T-cell (primary cell): ENCODE measurements at regions not wholly inside any gene's neighbourhood (a gene's known extent, or its start where the extent isn't known, plus 50 kb on each side); places are given as distances from the start of the nearest gene placed in this dataset.
"Not testable (repeated sequence)": the region's sequence is repeated elsewhere in the genome, so short reads cannot be mapped to it uniquely, and the experiment has no call there.

Experiments
- ATAC-seq, 4 experiments: fragments of 200-7000 bp in 3 of 4; fragments of 150-1000 bp in 1 of 4; cut with Tn5 transposase; replicated peaks in 1 of 4; 1 replicate in 3 of 4; 2 replicates in 1 of 4; pipeline ENCODE4 v1.10.0; 2021; ENCODE audit warnings: moderate library complexity in 3 of 4, mild to moderate bottlenecking in 2 of 4, moderate number of reproducible peaks in 1 of 4
- CTCF ChIA-PET, 2 donors: fragments of 300-600 bp; sonication (Branson Sonifier 250); formaldehyde crosslinking; loops; one replicate each; lab custom pipeline; 2022; ENCODE audit warnings: antibody characterized with exemption in 2 of 2; lab: Charles Lee
- POLR2A ChIA-PET, 2 donors: fragments of 300-600 bp; sonication (Branson Sonifier 250); formaldehyde crosslinking; loops; one replicate each; lab custom pipeline; 2022; ENCODE audit warnings: antibody characterized with exemption in 2 of 2; lab: Charles Lee
- DNase-seq, 35 experiments: peaks; one replicate each; pipeline versions ENCODE4 v3.0.0 to v3.0.0-alpha.2; 2013 to 2023
- H3K27ac ChIP-seq: one replicate; pipeline ENCODE4 v1.5.1; 2013; ENCODE audit warnings: low read length
- H3K27me3 ChIP-seq, 2 experiments: replicated peaks in 1 of 2; 1 replicate in 1 of 2; 2 replicates in 1 of 2; pipeline versions ENCODE4 v1.6.1 to v1.7.0; 2013; ENCODE audit warnings: low read length in 1 of 2, mixed read lengths in 1 of 2; ENCODE audit not compliant: control insufficient read depth in 2 of 2, insufficient read depth in 2 of 2; ENCODE audit errors: extremely low read depth in 1 of 2
- H3K36me3 ChIP-seq, 2 donors: 1 replicate in 1 of 2; 2 replicates in 1 of 2; pipeline versions ENCODE4 v1.6.1 to v1.7.0; 2013; ENCODE audit warnings: low read length in 1 of 2; ENCODE audit not compliant: control insufficient read depth in 2 of 2, insufficient read depth in 1 of 2; ENCODE audit errors: extremely low read depth in 1 of 2
- H3K4me1 ChIP-seq, 2 experiments: 1 replicate in 1 of 2; 2 replicates in 1 of 2; pipeline versions ENCODE4 v1.6.1 to v1.7.0; 2013; ENCODE audit warnings: low read length in 2 of 2, mixed read lengths in 1 of 2; ENCODE audit not compliant: insufficient read depth in 2 of 2, control insufficient read depth in 1 of 2; ENCODE audit errors: extremely low read depth in 1 of 2
- H3K4me3 ChIP-seq, 2 donors: 1 replicate in 1 of 2; 2 replicates in 1 of 2; pipeline versions ENCODE4 v1.5.1 to v1.7.0; 2013; ENCODE audit warnings: mild to moderate bottlenecking in 2 of 2, low read length in 1 of 2, moderate library complexity in 1 of 2; ENCODE audit not compliant: control insufficient read depth in 1 of 2; ENCODE audit errors: extremely low read depth in 1 of 2
- H3K9me3 ChIP-seq: 2 replicates; pipeline ENCODE4 v1.7.0; 2013
- H3K27ac Mint-ChIP-seq, 2 donors: one replicate each; pipeline ENCODE4 v1.8.0; 2020 to 2021; ENCODE audit warnings: mild to moderate bottlenecking in 2 of 2, mixed read lengths in 2 of 2
- H3K27me3 Mint-ChIP-seq, 2 donors: one replicate each; pipeline ENCODE4 v1.8.0; 2021 to 2022; ENCODE audit warnings: mixed read lengths in 2 of 2
- H3K36me3 Mint-ChIP-seq: one replicate; pipeline ENCODE4 v1.8.0; 2021; ENCODE audit warnings: mixed read lengths
- H3K4me1 Mint-ChIP-seq, 3 donors: one replicate each; pipeline ENCODE4 v1.8.0; 2020 to 2022; ENCODE audit warnings: mixed read lengths in 3 of 3, mild to moderate bottlenecking in 1 of 3
- H3K4me3 Mint-ChIP-seq, 3 donors: one replicate each; pipeline ENCODE4 v1.8.0; 2020 to 2022; ENCODE audit warnings: mild to moderate bottlenecking in 3 of 3, mixed read lengths in 3 of 3, moderate library complexity in 3 of 3
- H3K9me3 Mint-ChIP-seq, 3 donors: one replicate each; pipeline ENCODE4 v1.8.0; 2020 to 2022; ENCODE audit warnings: mixed read lengths in 3 of 3
- WGBS: methylation state at CpG from one replicate; pipeline ENCODE4 v1.1.5; 2013; ENCODE audit warnings: missing lambda C conversion rate; ENCODE audit not compliant: insufficient coverage; 5-methylcytosine and 5-hydroxymethylcytosine counted together

DNA sequence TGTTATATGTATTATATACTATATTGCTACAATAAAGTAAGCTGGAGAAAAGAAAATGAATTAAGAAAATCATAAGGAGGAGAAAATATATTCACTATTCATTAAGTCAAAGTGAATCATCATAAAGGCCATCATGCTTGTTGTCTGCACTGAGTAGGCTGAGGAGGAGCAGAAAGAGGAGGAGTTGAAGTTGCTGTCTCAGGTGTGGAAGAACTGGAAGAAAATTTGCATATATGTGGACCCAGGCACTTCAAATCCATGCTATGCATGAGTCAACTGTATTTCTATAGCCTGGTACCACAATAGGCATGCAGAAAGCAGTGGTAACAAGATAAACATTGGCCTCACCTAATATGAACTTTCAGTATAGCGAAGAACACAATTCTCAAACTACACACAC is 135.9 kb upstream of the SGCG start:
- no peak overlapping the region for H3K27ac Mint-ChIP-seq
- H3K9me3 ChIP-seq: no peaks in the 10 kb centered on the region
- H3K27me3 ChIP-seq: no peaks in the 10 kb centered on the region
- H3K36me3 Mint-ChIP-seq: no peaks in the 10 kb centered on the region
- no peaks in the 10 kb centered on the region for H3K4me1 ChIP-seq
- no peak overlapping the region for H3K4me3 Mint-ChIP-seq
- no CpG with 5 or more reads among the region's 1 CpG for WGBS
- no peak for DNase-seq
- H3K4me1 Mint-ChIP-seq: no peaks in the 10 kb centered on the region
- CTCF ChIA-PET: interaction anchor here in 1 of 2 donors (0.6 kb wide), 1 partner anchor 363 kb away, joined by 5 read pairs; no protein-coding TSS in a partner anchor
- H3K36me3 ChIP-seq: no peaks in the 10 kb centered on the region
- H3K9me3 Mint-ChIP-seq: peaks cover 0 to 3% (median 0%) of the 10 kb centered on the region in 3 donors
- no peak overlapping the region for H3K27ac ChIP-seq
- ATAC-seq: no peak
- H3K27me3 Mint-ChIP-seq: peaks cover 0 to 4% of the 10 kb centered on the region in 2 donors
- POLR2A ChIA-PET: no interaction called here
- no peak overlapping the region for H3K4me3 ChIP-seq

DNA sequence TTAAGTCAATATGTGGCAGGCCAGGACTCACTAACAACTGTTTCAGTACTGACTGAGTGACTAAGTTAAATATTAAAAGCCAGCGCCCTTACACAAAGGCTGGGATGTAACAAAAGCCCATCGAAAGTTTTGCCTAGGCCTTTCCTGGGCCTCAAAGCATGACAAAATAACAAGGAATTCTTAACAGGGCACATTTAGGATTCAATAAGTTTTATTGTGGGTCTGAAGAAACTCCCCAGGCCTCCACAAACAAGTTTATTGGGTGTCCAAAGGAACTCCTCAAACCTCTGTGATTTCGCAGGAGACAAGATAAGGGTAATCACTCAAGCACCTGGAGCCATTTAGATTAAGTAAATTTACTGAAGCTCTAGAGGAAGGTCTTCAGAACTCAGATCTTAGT is 130.7 kb upstream of the SGCG start:
- Histone ChIP-seq H3K36me3 (no peaks in the 10 kb centered on the region), H3K4me3 (no peak overlapping the region), H3K27me3 (no peaks in the 10 kb centered on the region), H3K27ac (no peak overlapping the region), H3K9me3 (no peaks in the 10 kb centered on the region), H3K4me1 (no peaks in the 10 kb centered on the region)
- H3K9me3 Mint-ChIP-seq: peaks cover 0 to 3% (median 0%) of the 10 kb centered on the region in 3 donors
- peaks cover 0 to 4% of the 10 kb centered on the region in 2 donors for H3K27me3 Mint-ChIP-seq
- ChIA-PET CTCF (no interaction called here), POLR2A (no interaction called here)
- no peaks in the 10 kb centered on the region for H3K4me1 Mint-ChIP-seq
- no peak for ATAC-seq
- DNase-seq: no peak
- no peaks in the 10 kb centered on the region for H3K36me3 Mint-ChIP-seq
- 83% methylated on average over 1 of the region's 3 CpGs for WGBS
- H3K27ac Mint-ChIP-seq: no peak overlapping the region
- no peak overlapping the region for H3K4me3 Mint-ChIP-seq

DNA sequence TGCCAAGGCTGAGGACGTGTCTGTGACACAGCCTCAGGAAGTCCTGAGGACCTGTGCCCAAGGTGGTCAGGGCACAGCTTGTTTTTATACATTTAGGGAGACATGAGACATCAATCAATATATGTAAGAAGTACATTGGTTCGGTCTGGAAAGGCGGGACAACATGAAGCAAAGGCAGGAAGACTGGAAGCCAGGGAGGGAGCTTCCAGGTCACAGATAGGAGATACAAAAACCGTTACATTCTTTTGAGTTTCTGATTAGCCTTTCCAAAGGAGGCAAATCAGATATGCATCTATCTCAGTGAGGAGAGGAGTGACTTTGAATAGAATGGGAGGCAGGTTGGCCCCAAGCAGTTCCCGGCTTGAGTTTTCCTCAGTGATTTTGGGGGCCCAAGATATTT is 127.1 kb upstream of the SGCG start:
- H3K36me3 ChIP-seq, H3K9me3 ChIP-seq, H3K4me1 ChIP-seq, POLR2A ChIA-PET, H3K4me1 Mint-ChIP-seq, DNase-seq, H3K4me3 ChIP-seq, H3K4me3 Mint-ChIP-seq, ATAC-seq, H3K27ac Mint-ChIP-seq, CTCF ChIA-PET, H3K9me3 Mint-ChIP-seq, H3K27me3 ChIP-seq, H3K27ac ChIP-seq, H3K36me3 Mint-ChIP-seq, H3K27me3 Mint-ChIP-seq: not testable (repeated sequence)
- 63% methylated on average over 4 of the region's 5 CpGs for WGBS

DNA sequence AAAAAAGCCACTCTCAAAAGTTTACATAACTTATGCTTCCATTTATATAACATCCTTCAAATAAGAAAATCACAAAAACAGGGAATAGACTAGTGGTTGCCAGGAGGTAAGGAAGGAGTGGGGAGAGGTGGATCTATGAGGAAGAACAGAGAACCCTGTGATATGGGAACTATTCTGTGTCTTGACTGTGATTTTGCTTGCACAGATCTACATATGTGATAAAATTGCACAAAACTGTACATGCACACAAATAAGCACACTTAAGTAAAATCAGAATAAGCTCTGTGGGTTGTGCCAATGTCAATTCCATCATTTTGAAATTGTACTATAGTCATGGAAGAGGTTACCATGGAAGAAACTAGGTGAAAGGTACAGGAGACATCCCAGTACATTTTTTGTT is 121.6 kb upstream of the SGCG start:
- no peak overlapping the region for H3K27ac Mint-ChIP-seq
- no peak for ATAC-seq
- ChIA-PET CTCF (no interaction called here), POLR2A (no interaction called here)
- no peaks in the 10 kb centered on the region for H3K27me3 ChIP-seq
- H3K36me3 ChIP-seq: no peaks in the 10 kb centered on the region
- H3K9me3 Mint-ChIP-seq: no peaks in the 10 kb centered on the region
- H3K4me1 ChIP-seq: no peaks in the 10 kb centered on the region
- no peak overlapping the region for H3K4me3 Mint-ChIP-seq
- no peak overlapping the region for H3K4me3 ChIP-seq
- no peaks in the 10 kb centered on the region for H3K36me3 Mint-ChIP-seq
- H3K9me3 ChIP-seq: no peaks in the 10 kb centered on the region
- DNase-seq: no peak
- no peaks in the 10 kb centered on the region for H3K4me1 Mint-ChIP-seq
- H3K27me3 Mint-ChIP-seq: no peaks in the 10 kb centered on the region
- no peak overlapping the region for H3K27ac ChIP-seq

DNA sequence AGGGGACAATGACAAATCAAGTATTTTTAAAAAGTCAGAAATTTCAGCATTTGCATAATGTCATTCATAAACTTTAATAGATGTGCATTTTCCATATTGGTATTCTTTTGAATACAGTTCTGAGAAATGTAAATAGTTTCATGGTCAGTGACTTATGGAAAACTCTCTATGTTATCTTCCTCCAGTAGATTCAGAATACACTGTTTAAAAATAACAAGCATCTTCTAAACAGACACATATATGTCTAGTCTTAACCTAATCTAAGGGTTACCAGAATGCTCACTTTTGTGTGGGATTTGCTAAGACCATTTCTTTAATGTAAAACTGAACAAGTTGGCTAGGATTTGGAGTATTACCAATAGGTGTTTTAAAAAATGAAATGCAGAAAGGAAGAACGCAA is 119.8 kb upstream of the SGCG start:
- Mint-ChIP-seq H3K4me1 (no peaks in the 10 kb centered on the region), H3K27ac (no peak overlapping the region), H3K4me3 (no peak overlapping the region), H3K27me3 (no peaks in the 10 kb centered on the region), H3K36me3 (no peaks in the 10 kb centered on the region), H3K9me3 (no peaks in the 10 kb centered on the region)
- H3K9me3 ChIP-seq: no peaks in the 10 kb centered on the region
- ChIA-PET POLR2A (no interaction called here), CTCF (no interaction called here)
- 100% methylated on average over 1 of the region's 1 CpG for WGBS
- no peak for DNase-seq
- H3K4me1 ChIP-seq: no peaks in the 10 kb centered on the region
- H3K27ac ChIP-seq: no peak overlapping the region
- H3K27me3 ChIP-seq: peaks cover 0 to 3% of the 10 kb centered on the region in 2 experiments
- no peaks in the 10 kb centered on the region for H3K36me3 ChIP-seq
- H3K4me3 ChIP-seq: no peak overlapping the region
- no peak for ATAC-seq

DNA sequence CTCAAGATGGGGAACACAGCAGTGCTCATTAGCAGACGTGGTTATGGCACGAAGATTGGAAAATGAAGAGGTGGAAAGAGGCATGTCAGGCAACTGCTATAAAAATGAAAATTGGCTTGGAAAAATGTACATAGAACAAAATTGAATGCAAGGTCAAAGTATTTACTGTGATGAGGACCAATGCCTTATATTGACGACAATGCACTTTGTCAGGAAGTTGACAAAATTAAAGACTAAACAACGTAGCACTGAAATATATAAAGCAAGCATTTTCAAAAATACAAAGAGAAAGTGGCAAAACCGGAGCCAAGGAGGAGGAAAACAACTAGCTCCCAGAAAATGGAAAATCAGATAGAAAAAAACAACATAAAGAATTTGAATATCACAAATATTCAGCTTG is 113.7 kb upstream of the SGCG start:
- Histone ChIP-seq H3K9me3 (no peaks in the 10 kb centered on the region), H3K27me3 (peaks cover 0 to 3% of the 10 kb centered on the region in 2 experiments), H3K36me3 (no peaks in the 10 kb centered on the region), H3K27ac (no peak overlapping the region), H3K4me3 (no peak overlapping the region), H3K4me1 (no peaks in the 10 kb centered on the region)
- POLR2A ChIA-PET: no interaction called here
- no peaks in the 10 kb centered on the region for H3K4me1 Mint-ChIP-seq
- no peak for ATAC-seq
- H3K4me3 Mint-ChIP-seq: no peak overlapping the region
- 79% methylated on average over 5 of the region's 5 CpGs for WGBS
- peaks cover 0 to 3% (median 0%) of the 10 kb centered on the region in 3 donors for H3K9me3 Mint-ChIP-seq
- no peak for DNase-seq
- no peak overlapping the region for H3K27ac Mint-ChIP-seq
- H3K27me3 Mint-ChIP-seq: peaks cover 0 to 5% of the 10 kb centered on the region in 2 donors
- H3K36me3 Mint-ChIP-seq: no peaks in the 10 kb centered on the region
- CTCF ChIA-PET: no interaction called here

DNA sequence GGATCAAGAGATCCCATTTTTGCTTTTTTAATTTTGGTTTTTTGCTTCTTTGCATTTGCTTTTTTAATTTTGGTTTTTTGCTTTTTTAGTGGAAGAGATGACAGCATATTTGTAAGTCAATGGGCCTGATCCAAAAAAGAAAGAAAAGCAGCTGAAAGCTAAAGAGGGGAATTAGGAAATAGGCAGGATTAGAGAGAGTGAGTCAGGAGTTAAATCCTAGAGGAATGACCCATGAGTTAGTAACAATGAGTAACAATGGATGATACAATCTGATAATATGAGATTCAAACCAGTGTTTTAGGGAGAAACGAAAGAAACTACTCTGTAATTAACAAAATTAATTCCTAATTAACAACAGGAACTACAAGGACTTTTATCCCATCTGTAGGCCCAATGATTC is 111.2 kb upstream of the SGCG start:
- POLR2A ChIA-PET: no interaction called here
- Mint-ChIP-seq H3K4me3 (no peak overlapping the region), H3K36me3 (no peaks in the 10 kb centered on the region)

More for the DNA sequence above, 111.2 kb upstream of the SGCG start:
- WGBS: no CpG with 5 or more reads among the region's 1 CpG
- Mint-ChIP-seq H3K27ac (no peak overlapping the region), H3K9me3 (peaks cover 0 to 3% (median 0%) of the 10 kb centered on the region in 3 donors), H3K4me1 (no peaks in the 10 kb centered on the region), H3K27me3 (peaks cover 0 to 5% of the 10 kb centered on the region in 2 donors)
- no peak overlapping the region for H3K4me3 ChIP-seq
- H3K27ac ChIP-seq: no peak overlapping the region
- no peaks in the 10 kb centered on the region for H3K36me3 ChIP-seq
- ATAC-seq (no peak), DNase-seq (no peak)
- CTCF ChIA-PET: no interaction called here
- peaks cover 0 to 3% of the 10 kb centered on the region in 2 experiments for H3K27me3 ChIP-seq
- no peaks in the 10 kb centered on the region for H3K9me3 ChIP-seq
- no peaks in the 10 kb centered on the region for H3K4me1 ChIP-seq
